HG03139 (cell line): ENCODE measurements at regions not wholly inside any gene's neighbourhood (a gene's known extent, or its start where the extent isn't known, plus 50 kb on each side); places are given as distances from the start of the nearest gene placed in this dataset.
"Not testable (repeated sequence)": the region's sequence is repeated elsewhere in the genome, so short reads cannot be mapped to it uniquely, and the experiment has no call there.

Source experiments
- ATAC-seq: cut with Tn5 transposase; IDR thresholded peaks from one replicate; pipeline ENCODE4 v1.9.1; 2021; ENCODE audit not compliant: unreplicated experiment

- no peak for ATAC-seq
These were observed 234.5 kb downstream of the THBS2 start for GRCh38 chr6:169019111-169019510.

- no peak for ATAC-seq
These were observed 236.9 kb downstream of the THBS2 start for GRCh38 chr6:169016758-169017157.

DNA sequence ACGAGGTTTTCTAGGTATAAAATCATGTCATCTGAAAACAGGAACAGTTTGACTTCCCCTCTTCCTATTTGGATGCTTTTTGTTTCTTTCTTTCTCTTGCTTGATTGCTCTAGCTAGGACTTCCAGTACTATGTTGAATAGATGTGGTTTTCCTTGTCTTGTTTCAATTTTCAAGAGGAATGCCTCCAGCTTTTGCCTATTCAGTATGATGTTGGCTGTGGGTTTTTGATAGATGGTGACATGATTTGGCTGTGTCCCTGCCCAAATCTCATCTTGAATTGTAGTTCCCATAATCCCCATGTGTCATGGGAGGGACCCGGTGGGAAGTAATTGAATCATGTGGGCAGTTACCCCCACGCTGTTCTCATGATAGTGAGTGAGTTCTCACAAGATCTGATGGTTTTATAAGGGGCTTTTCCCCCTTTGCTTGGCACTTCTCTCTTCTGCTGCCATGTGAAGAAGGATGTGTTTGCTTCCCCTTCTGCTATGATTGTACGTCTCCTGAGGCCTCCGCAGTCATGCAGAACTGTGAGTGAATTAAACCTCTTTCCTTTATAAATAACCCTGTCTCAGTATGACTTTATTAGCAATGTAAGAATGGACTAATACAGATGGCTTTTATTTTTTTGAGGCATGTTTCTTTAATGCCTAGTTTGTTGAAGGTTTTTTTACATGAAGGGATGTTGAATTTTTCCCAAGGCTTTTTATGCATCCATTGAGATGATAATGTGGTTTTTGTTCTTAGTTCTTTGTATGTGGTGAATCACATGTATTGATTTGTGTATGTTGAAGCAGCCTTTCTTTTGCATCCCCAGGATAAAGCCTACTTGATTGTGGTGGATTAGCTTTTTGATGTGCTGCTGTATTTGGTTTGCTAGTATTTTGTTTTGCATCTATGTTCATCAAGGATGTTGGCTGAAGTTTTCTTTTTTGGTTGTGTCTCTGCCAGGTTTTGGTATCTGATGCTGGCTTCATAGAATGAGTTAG, 239.1 kb downstream of the THBS2 start:
- ATAC-seq, result no peak

GRCh38 chr6:169009628-169010027, 244.0 kb downstream of the THBS2 start:
- ATAC-seq, result no peak

DNA sequence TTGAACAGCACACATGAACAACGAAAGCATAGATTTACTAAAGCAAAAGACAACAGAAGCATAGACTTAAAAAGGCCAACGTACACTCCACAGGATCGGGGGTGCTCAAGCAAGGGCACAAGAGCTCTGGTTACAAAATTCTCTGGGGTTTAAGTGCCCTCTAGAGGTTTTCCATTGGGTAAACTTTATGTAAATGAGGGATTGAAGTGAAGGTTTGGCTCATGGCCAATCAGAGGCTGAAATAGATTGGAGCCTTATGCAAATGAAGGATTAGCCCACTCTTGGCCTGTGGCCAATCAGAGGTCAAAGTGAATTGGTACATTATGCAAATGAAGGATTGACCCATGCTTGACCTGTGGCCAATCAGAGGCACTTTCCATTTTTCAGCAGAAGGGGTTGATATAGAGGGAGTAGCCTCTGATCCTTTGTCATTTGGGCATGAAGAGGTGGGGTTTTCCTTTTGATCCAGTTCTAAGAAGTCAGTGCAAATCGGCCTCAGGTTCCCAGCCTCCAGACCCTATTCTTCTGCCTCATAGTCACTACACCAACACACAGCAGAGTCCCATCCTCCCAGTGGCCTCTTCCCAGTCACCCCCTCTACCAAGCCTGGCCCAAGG, 244.9 kb downstream of the THBS2 start:
- no peak for ATAC-seq

- no peak for ATAC-seq
These were observed 248.5 kb downstream of the THBS2 start for GRCh38 chr6:169005166-169005565.

GRCh38 chr6:169000022-169000421, 253.6 kb downstream of the THBS2 start:
- no peak for ATAC-seq

- ATAC-seq, result no peak
These were observed 254.3 kb downstream of the THBS2 start for GRCh38 chr6:168999392-168999791.

- no peak for ATAC-seq
These were observed 257.4 kb downstream of the THBS2 start for GRCh38 chr6:168996356-168996625.

DNA sequence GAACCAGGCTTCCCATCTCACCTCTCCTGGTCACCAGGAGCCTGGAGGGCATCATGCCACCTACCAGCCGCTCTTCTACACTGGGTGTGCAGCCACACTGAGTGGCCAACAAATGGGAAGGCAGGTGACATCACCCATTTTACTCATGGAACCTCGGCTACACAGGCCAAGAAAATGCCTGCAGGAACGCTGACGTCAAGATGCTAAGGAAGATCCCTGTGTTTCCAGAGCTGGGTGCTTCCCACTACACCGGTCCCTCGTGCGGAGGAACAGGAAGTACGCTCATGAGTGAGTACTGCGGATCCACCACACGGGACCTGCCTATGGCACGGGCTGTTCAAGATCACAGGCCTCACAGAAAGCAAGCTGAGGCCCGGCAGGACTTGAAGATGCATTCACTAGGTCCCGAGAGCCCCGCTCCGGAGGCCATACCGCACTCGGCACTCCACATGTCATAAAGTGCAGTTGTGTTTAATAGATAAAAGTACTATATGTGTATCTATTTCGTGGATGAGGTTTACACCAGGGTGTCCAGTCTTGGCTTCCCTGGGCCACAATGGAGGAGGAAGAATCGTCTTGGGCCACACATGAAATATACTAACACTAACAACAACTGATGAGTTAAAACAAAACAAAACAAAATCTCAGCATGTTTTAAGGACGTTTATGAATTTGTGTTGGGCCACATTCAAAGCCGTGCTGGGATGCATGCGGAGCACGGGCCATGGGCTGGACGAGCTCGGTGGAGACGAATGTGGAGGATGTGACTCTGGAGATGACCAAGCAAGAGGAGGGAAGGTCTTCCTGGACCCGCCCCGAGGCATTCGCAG, 257.9 kb downstream of the THBS2 start:
- no peak for ATAC-seq

- ATAC-seq, result no peak
These were observed 258.7 kb downstream of the THBS2 start for GRCh38 chr6:168994956-168995355.

GRCh38 chr6:168992446-168993144, 261.1 kb downstream of the THBS2 start:
- ATAC-seq, result no peak

- not testable (repeated sequence) for ATAC-seq
These were observed 262.0 kb downstream of the THBS2 start for GRCh38 chr6:168991695-168992094.

DNA sequence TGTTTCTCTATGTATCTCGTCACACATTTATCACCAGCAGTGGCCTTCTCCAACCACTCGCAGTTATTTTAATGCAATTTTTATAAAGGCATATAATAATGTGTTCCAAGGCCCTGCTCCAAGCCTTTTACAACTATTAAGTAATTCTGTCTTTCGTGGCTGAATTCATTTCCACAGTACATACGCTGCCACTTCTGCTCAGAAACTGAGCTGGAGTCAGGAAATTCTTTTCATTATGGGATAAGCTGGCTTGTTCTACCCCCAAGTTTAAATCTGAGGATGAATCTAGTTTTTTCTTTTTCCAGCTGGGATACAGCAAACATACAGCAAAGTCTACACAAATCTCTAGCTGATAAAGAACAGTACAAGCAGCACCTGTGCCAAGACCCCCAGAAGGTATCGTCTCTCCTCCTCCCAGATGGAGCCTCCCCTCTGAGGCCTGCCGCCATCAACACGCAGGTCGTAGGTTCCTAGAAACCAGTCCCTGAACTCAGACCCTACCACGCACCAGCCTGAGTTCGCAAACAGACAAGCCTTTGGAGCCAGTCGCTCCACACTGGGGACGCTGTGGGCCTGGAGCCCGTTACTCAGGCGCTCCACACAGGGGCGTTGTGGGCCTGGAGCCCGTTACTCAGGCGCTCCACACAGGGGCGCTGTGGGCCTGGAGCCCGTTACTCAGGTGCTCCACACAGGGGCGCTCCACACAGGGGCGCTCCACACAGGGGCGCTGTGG, 263.5 kb downstream of the THBS2 start:
- ATAC-seq, result no peak

- ATAC-seq, result no peak
These were observed 264.2 kb downstream of the THBS2 start for GRCh38 chr6:168989421-168989820.

GRCh38 chr6:168988801-168989200, 264.8 kb downstream of the THBS2 start:
- no peak for ATAC-seq

DNA sequence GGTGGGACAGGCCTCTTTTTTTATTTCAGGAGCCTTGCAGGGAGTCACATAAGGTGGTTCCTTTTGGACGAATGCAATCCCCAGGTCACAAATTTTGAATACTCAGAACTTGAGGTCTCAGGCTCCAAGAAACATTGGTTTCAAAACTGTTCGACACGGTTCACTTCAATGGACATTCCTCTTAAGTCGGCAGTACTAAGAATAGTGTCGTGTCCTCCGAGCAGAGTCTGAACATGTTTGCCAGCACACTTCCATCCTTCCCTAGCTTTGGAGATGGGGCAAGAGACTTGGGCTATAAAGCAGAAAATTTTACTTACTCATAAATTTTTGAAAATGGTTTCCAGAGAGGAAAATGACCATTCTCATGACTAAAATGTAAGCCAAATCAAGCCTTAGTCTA, 265.4 kb downstream of the THBS2 start:
- no peak for ATAC-seq

- ATAC-seq, result no peak
These were observed 267.9 kb downstream of the THBS2 start for GRCh38 chr6:168985705-168986104.

- no peak for ATAC-seq
These were observed 269.7 kb downstream of the THBS2 start for GRCh38 chr6:168983925-168984324.

DNA sequence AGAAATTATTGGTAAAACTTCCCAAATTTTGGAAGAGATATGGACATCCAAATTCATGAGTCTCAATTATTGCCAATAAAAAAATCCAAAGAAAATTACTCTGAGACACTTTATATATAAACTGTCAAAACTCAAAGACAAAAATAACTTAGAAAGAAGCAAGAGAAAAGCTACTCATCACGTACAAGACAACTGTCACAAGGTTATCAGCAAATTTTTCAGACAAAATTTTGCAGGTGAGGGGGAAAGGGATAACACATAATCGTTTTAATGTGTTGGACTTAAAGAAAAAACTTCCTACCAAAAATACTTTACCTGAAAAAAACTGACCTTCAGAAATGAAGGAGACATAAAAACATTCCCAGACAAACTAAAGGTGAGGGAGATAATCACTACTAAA, 272.5 kb downstream of the THBS2 start:
- ATAC-seq, result no peak
